ENCODE measurements at regions not wholly inside any gene's neighbourhood (a gene's known extent, or its start where the extent isn't known, plus 50 kb on each side); places are given as distances from the start of the nearest gene placed in this dataset.

- no peak for DNase-seq (ENCODE audit: low read depth)
- TF ChIP-seq CTCF (conservative IDR thresholded peaks at IDR 0.05; ENCODE audit: low read depth, low read length): no peak
- H3K4me3 ChIP-seq (ENCODE audit: low read length): no peak overlapping the region
These were observed 239.3 kb upstream of the NEGR1 start for GRCh38 chr1:72521659-72522058.

- H3K4me3 ChIP-seq (ENCODE audit: low read length): no peak overlapping the region
- TF ChIP-seq CTCF (conservative IDR thresholded peaks at IDR 0.05; ENCODE audit: low read depth, low read length): no peak
- no peak for DNase-seq (ENCODE audit: low read depth)
These were observed 234.5 kb upstream of the NEGR1 start for GRCh38 chr1:72516826-72517225.

- DNase-seq (ENCODE audit: low read depth): no peak
These were observed 233.9 kb upstream of the NEGR1 start for GRCh38 chr1:72516264-72516663.

GRCh38 chr1:72498371-72498770, 216.0 kb upstream of the NEGR1 start:
- TF ChIP-seq CTCF (conservative IDR thresholded peaks at IDR 0.05; ENCODE audit: low read depth, low read length): no peak
- DNase-seq (ENCODE audit: low read depth): no peak
- no peak overlapping the region for H3K4me3 ChIP-seq (ENCODE audit: low read length)

More at GRCh38 chr1:72516264-72516663, 233.9 kb upstream of the NEGR1 start:
- TF ChIP-seq CTCF (conservative IDR thresholded peaks at IDR 0.05; ENCODE audit: low read depth, low read length): no peak
- no peak overlapping the region for H3K4me3 ChIP-seq (ENCODE audit: low read length)

GRCh38 chr1:72489801-72490200, 207.5 kb upstream of the NEGR1 start:
- no peak for TF ChIP-seq CTCF (conservative IDR thresholded peaks at IDR 0.05; ENCODE audit: low read depth, low read length)
- no peak for DNase-seq (ENCODE audit: low read depth)
- H3K4me3 ChIP-seq (ENCODE audit: low read length): no peak overlapping the region

- no peak for TF ChIP-seq CTCF (conservative IDR thresholded peaks at IDR 0.05; ENCODE audit: low read depth, low read length)
- DNase-seq (ENCODE audit: low read depth): peak; percentile 27
- no peak overlapping the region for H3K4me3 ChIP-seq (ENCODE audit: low read length)
These were observed 203.5 kb upstream of the NEGR1 start for GRCh38 chr1:72485801-72486200.

GRCh38 chr1:72483846-72484357, 201.6 kb upstream of the NEGR1 start:
- TF ChIP-seq CTCF (conservative IDR thresholded peaks at IDR 0.05; ENCODE audit: low read depth, low read length): no peak
- no peak overlapping the region for H3K4me3 ChIP-seq (ENCODE audit: low read length)
- no peak for DNase-seq (ENCODE audit: low read depth)

All from retinal pigment epithelial cell (primary cell).